HG03342 (cell line): ENCODE measurements at regions not wholly inside any gene's neighbourhood (a gene's known extent, or its start where the extent isn't known, plus 50 kb on each side); places are given as distances from the start of the nearest gene placed in this dataset.
"Not testable (repeated sequence)": the region's sequence is repeated elsewhere in the genome, so short reads cannot be mapped to it uniquely, and the experiment has no call there.

Experiments used
- ATAC-seq: cut with Tn5 transposase; IDR thresholded peaks from one replicate; pipeline ENCODE4 v1.9.1; 2021; ENCODE audit warnings: mild to moderate bottlenecking, moderate library complexity; ENCODE audit not compliant: unreplicated experiment

- not testable (repeated sequence) for ATAC-seq
These were observed 153.8 kb downstream of the LAT start for GRCh38 chr16:29138698-29139097.

GRCh38 chr16:29137894-29138662, 153.2 kb downstream of the LAT start:
- not testable (repeated sequence) for ATAC-seq

- ATAC-seq, result not testable (repeated sequence)
These were observed 152.6 kb downstream of the LAT start for GRCh38 chr16:29137461-29137860.

GRCh38 chr16:29136916-29137315, 152.1 kb downstream of the LAT start:
- ATAC-seq, result not testable (repeated sequence)

- ATAC-seq, result not testable (repeated sequence)
These were observed 151.3 kb downstream of the LAT start for GRCh38 chr16:29136046-29136696.

- ATAC-seq, result not testable (repeated sequence)
These were observed 150.2 kb downstream of the LAT start for GRCh38 chr16:29135098-29135497.

- not testable (repeated sequence) for ATAC-seq
These were observed 149.0 kb downstream of the LAT start for GRCh38 chr16:29133681-29134430.

GRCh38 chr16:29132869-29133268, 148.0 kb downstream of the LAT start:
- ATAC-seq, result not testable (repeated sequence)

- not testable (repeated sequence) for ATAC-seq
These were observed 147.6 kb downstream of the LAT start for GRCh38 chr16:29132444-29132843.

GRCh38 chr16:29130901-29131851, 146.3 kb downstream of the LAT start:
- not testable (repeated sequence) for ATAC-seq

GRCh38 chr16:29130131-29130711, 145.4 kb downstream of the LAT start:
- not testable (repeated sequence) for ATAC-seq

- not testable (repeated sequence) for ATAC-seq
These were observed 144.7 kb downstream of the LAT start for GRCh38 chr16:29129458-29130038.

- ATAC-seq, result not testable (repeated sequence)
These were observed 144.0 kb downstream of the LAT start for GRCh38 chr16:29128732-29129457.

GRCh38 chr16:29127806-29128420, 143.1 kb downstream of the LAT start:
- not testable (repeated sequence) for ATAC-seq

GRCh38 chr16:29126616-29127015, 141.8 kb downstream of the LAT start:
- ATAC-seq, result no peak

GRCh38 chr16:29126057-29126494, 141.2 kb downstream of the LAT start:
- ATAC-seq, result no peak

- ATAC-seq, result no peak
These were observed 140.0 kb downstream of the LAT start for GRCh38 chr16:29124828-29125227.

- not testable (repeated sequence) for ATAC-seq
These were observed 139.3 kb downstream of the LAT start for GRCh38 chr16:29124162-29124561.
